H9 (cell line): ENCODE measurements at regions not wholly inside any gene's neighbourhood (a gene's known extent, or its start where the extent isn't known, plus 50 kb on each side); places are given as distances from the start of the nearest gene placed in this dataset.

Source experiments
- DNase-seq: peaks from one replicate; pipeline ENCODE4 v3.0.0-alpha.2; 2017
- H2AFZ ChIP-seq: one replicate; pipeline ENCODE4 v1.6.1; 2013; ENCODE audit warnings: mild to moderate bottlenecking, low read length, control low read depth, moderate library complexity
- H2AK5ac ChIP-seq: 2 replicates; pipeline ENCODE4 v1.6.1; 2013; ENCODE audit warnings: low read length, control low read depth, mixed read lengths; ENCODE audit not compliant: insufficient read length
- H2BK120ac ChIP-seq: one replicate; pipeline ENCODE4 v1.6.1; 2013; ENCODE audit warnings: low read depth, mild to moderate bottlenecking, low read length, control low read depth, inconsistent platforms; ENCODE audit not compliant: poor library complexity, severe bottlenecking
- H2BK12ac ChIP-seq: 2 replicates; pipeline ENCODE4 v1.6.1; 2013; ENCODE audit warnings: low read length, control low read depth, mixed read lengths, low read depth; ENCODE audit not compliant: insufficient read length
- H2BK15ac ChIP-seq: 2 replicates; pipeline ENCODE4 v1.6.1; 2013; ENCODE audit warnings: low read depth, low read length, control low read depth
- H2BK20ac ChIP-seq: one replicate; pipeline ENCODE4 v1.6.1; 2013; ENCODE audit warnings: low read depth, mild to moderate bottlenecking, low read length, control low read depth, inconsistent platforms; ENCODE audit not compliant: poor library complexity, severe bottlenecking
- H2BK5ac ChIP-seq: 2 replicates; pipeline ENCODE4 v1.6.1; 2013; ENCODE audit warnings: low read length, control low read depth, mixed read lengths; ENCODE audit not compliant: insufficient read length
- H3K14ac ChIP-seq: 2 replicates; pipeline ENCODE4 v1.6.1; 2013; ENCODE audit warnings: low read length, control low read depth; ENCODE audit not compliant: insufficient read depth
- H3K18ac ChIP-seq: 2 replicates; pipeline ENCODE4 v1.6.1; 2013; ENCODE audit warnings: low read depth, mild to moderate bottlenecking, mixed read lengths, low read length, control low read depth; ENCODE audit not compliant: insufficient read length
- H3K23ac ChIP-seq: 2 replicates; pipeline ENCODE4 v1.6.1; 2013; ENCODE audit warnings: low read length, control low read depth, mixed read lengths, low read depth; ENCODE audit not compliant: insufficient read length
- H3K23me2 ChIP-seq: 2 replicates; pipeline ENCODE4 v1.6.1; 2013; ENCODE audit warnings: low read depth, mild to moderate bottlenecking, mixed read lengths, low read length, control low read depth; ENCODE audit not compliant: insufficient read length, poor library complexity, severe bottlenecking
- H3K27ac ChIP-seq: 2 replicates; pipeline ENCODE4 v1.5.1; 2013; ENCODE audit warnings: low read length, control low read depth, mixed read lengths, low read depth; ENCODE audit not compliant: insufficient read length
- H3K27me3 ChIP-seq: 2 replicates; pipeline ENCODE4 v1.6.1; 2013; ENCODE audit warnings: low read length, control low read depth, inconsistent platforms; ENCODE audit not compliant: insufficient read depth
- H3K4ac ChIP-seq: 2 replicates; pipeline ENCODE4 v1.6.1; 2013; ENCODE audit warnings: low read depth, mild to moderate bottlenecking, control low read depth, inconsistent platforms, low read length, moderate library complexity
- H3K4me1 ChIP-seq: 2 replicates; pipeline ENCODE4 v1.6.1; 2013; ENCODE audit warnings: low read length, control low read depth, inconsistent platforms; ENCODE audit not compliant: insufficient read depth
- H3K4me2 ChIP-seq: 2 replicates; pipeline ENCODE4 v1.6.1; 2013; ENCODE audit warnings: low read length, control low read depth, mixed read lengths; ENCODE audit not compliant: insufficient read length, insufficient read depth
- H3K56ac ChIP-seq: 2 replicates; pipeline ENCODE4 v1.6.1; 2013; ENCODE audit warnings: low read depth, mild to moderate bottlenecking, mixed read lengths, low read length, control low read depth; ENCODE audit not compliant: insufficient read length
- H3K79me1 ChIP-seq: 2 replicates; pipeline ENCODE4 v1.6.1; 2013; ENCODE audit warnings: low read depth, mild to moderate bottlenecking, moderate library complexity, low read length, control low read depth, inconsistent platforms; ENCODE audit not compliant: insufficient read depth, poor library complexity, severe bottlenecking
- H3K79me2 ChIP-seq: 2 replicates; pipeline ENCODE4 v1.6.1; 2013; ENCODE audit warnings: low read length, control low read depth, inconsistent platforms; ENCODE audit not compliant: insufficient read depth
- H3K9ac ChIP-seq: 2 replicates; pipeline ENCODE4 v1.6.1; 2013; ENCODE audit warnings: low read length, control low read depth, mixed read lengths; ENCODE audit not compliant: insufficient read length; ENCODE audit errors: extremely low read depth
- H3K9me3 ChIP-seq: one replicate; pipeline ENCODE4 v1.6.1; 2013; ENCODE audit warnings: low read depth, low read length, inconsistent platforms; ENCODE audit not compliant: control insufficient read depth
- H3T11ph ChIP-seq: one replicate; pipeline ENCODE4 v1.6.1; 2013; ENCODE audit warnings: mild to moderate bottlenecking, low read length, control low read depth, inconsistent platforms
- H4K20me1 ChIP-seq: one replicate; pipeline ENCODE4 v1.6.1; 2013; ENCODE audit not compliant: control insufficient read depth, insufficient read length, insufficient read depth
- H4K5ac ChIP-seq: 2 replicates; pipeline ENCODE4 v1.6.1; 2013; ENCODE audit warnings: low read depth, mild to moderate bottlenecking, mixed read lengths, low read length, control low read depth; ENCODE audit not compliant: insufficient read length
- H4K8ac ChIP-seq: replicated peaks from 2 replicates; pipeline ENCODE4 v1.6.1; 2013; ENCODE audit warnings: low read length, control low read depth, mixed read lengths, low read depth; ENCODE audit not compliant: insufficient read length
- H4K91ac ChIP-seq: 2 replicates; pipeline ENCODE4 v1.6.1; 2013; ENCODE audit warnings: low read depth, mild to moderate bottlenecking, moderate library complexity, mixed read lengths, low read length, control low read depth; ENCODE audit not compliant: insufficient read length
- H3K27ac Mint-ChIP-seq, 3 experiments: 2 replicates in 2 of 3; 3 replicates in 1 of 3; pipeline ENCODE4 v1.8.0; 2020 to 2021; ENCODE audit warnings: mixed read lengths in 3 of 3, mild to moderate bottlenecking in 1 of 3, moderate library complexity in 1 of 3
- H3K27me3 Mint-ChIP-seq: 2 replicates; pipeline ENCODE4 v1.8.0; 2021; ENCODE audit warnings: low read depth, mild to moderate bottlenecking, moderate library complexity, mixed read lengths
- H3K36me3 Mint-ChIP-seq, 3 experiments: 2 replicates in 2 of 3; 3 replicates in 1 of 3; pipeline ENCODE4 v1.8.0; 2020 to 2021; ENCODE audit warnings: low read depth in 3 of 3, mixed read lengths in 3 of 3; ENCODE audit not compliant: insufficient read depth in 1 of 3
- H3K4me1 Mint-ChIP-seq, 2 experiments: 2 replicates each; pipeline ENCODE4 v1.8.0; 2020; ENCODE audit warnings: mixed read lengths in 2 of 2
- H3K4me3 Mint-ChIP-seq, 2 experiments: 2 replicates in 1 of 2; 3 replicates in 1 of 2; pipeline ENCODE4 v1.8.0; 2020 to 2021; ENCODE audit warnings: mild to moderate bottlenecking in 2 of 2, mixed read lengths in 2 of 2, moderate library complexity in 1 of 2
- H3K9me3 Mint-ChIP-seq, 2 experiments: 2 replicates in 1 of 2; 3 replicates in 1 of 2; pipeline ENCODE4 v1.8.0; 2020; ENCODE audit warnings: mild to moderate bottlenecking in 2 of 2, mixed read lengths in 2 of 2, moderate library complexity in 1 of 2
- whole genome bisulfite sequencing: extraction: QIAGEN DNeasy Blood & Tissue Kit; methylation state at CpG from one replicate; pipeline ENCODE4 v1.1.7; 2013; ENCODE audit warnings: missing lambda C conversion rate, low lambda C conversion rate, mixed read lengths; ENCODE audit not compliant: insufficient read length; ENCODE audit errors: extremely low coverage; 5-methylcytosine and 5-hydroxymethylcytosine counted together
- TF ChIP-seq, protein P1 (sequence below): fragments of 200-600 bp; sonication (generic); conservative IDR thresholded peaks from 3 replicates; pipeline ENCODE4 v1.8.0; 2021; ENCODE audit warnings: antibody characterized with exemption, mild to moderate bottlenecking

- Histone ChIP-seq H3K23me2 (no peaks in the 10 kb centered on the region), H4K5ac (no peak overlapping the region), H3K9me3 (no peaks in the 10 kb centered on the region), H2BK12ac (no peak overlapping the region), H2AK5ac (no peak overlapping the region), H3K27me3 (no peaks in the 10 kb centered on the region), H4K91ac (no peak overlapping the region), H3K18ac (no peak overlapping the region), H3K4ac (no peak overlapping the region), H3K4me2 (no peak overlapping the region), H2BK20ac (no peak overlapping the region), H4K8ac (no peak overlapping the region), H2BK5ac (no peak overlapping the region), H3K23ac (no peak overlapping the region), H3K27ac (no peak overlapping the region), H3K79me2 (no peaks in the 10 kb centered on the region), H3K79me1 (no peaks in the 10 kb centered on the region), H2BK120ac (no peak overlapping the region), H3T11ph (no peak overlapping the region), H2BK15ac (no peak overlapping the region), H2AFZ (no peak overlapping the region), H3K14ac (no peak overlapping the region), H4K20me1 (no peaks in the 10 kb centered on the region), H3K9ac (no peak overlapping the region), H3K4me1 (no peaks in the 10 kb centered on the region; the same call in 1 of the 2 replicates), H3K56ac (no peak overlapping the region)
- Mint-ChIP-seq H3K27me3 (no peaks in the 10 kb centered on the region), H3K9me3 (no peaks in the 10 kb centered on the region), H3K4me1 (peaks cover 8 to 11% of the 10 kb centered on the region in 2 experiments), H3K36me3 (no peaks in the 10 kb centered on the region), H3K27ac (no peak overlapping the region), H3K4me3 (no peak overlapping the region)
- TF ChIP-seq, protein P1, sequence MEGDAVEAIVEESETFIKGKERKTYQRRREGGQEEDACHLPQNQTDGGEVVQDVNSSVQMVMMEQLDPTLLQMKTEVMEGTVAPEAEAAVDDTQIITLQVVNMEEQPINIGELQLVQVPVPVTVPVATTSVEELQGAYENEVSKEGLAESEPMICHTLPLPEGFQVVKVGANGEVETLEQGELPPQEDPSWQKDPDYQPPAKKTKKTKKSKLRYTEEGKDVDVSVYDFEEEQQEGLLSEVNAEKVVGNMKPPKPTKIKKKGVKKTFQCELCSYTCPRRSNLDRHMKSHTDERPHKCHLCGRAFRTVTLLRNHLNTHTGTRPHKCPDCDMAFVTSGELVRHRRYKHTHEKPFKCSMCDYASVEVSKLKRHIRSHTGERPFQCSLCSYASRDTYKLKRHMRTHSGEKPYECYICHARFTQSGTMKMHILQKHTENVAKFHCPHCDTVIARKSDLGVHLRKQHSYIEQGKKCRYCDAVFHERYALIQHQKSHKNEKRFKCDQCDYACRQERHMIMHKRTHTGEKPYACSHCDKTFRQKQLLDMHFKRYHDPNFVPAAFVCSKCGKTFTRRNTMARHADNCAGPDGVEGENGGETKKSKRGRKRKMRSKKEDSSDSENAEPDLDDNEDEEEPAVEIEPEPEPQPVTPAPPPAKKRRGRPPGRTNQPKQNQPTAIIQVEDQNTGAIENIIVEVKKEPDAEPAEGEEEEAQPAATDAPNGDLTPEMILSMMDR = no peak
- no CpG with 5 or more reads among the region's 1 CpG for WGBS
- DNase-seq = no peak
Observed at GRCh38 chr17:70613681-70614080, 444.3 kb downstream of the KCNJ2 start.
